KMS-11 (cell line): ENCODE measurements at regions not wholly inside any gene's neighbourhood (a gene's known extent, or its start where the extent isn't known, plus 50 kb on each side); places are given as distances from the start of the nearest gene placed in this dataset.

Experiments used
- H2AFZ ChIP-seq: fragments of 200-600 bp; sonication (generic); 2 replicates; pipeline ENCODE4 v1.6.1; 2016; ENCODE audit warnings: antibody characterized with exemption, mixed run types, low read depth
- H3K27ac ChIP-seq: fragments of 200-600 bp; sonication (generic); 2 replicates; pipeline ENCODE4 v1.6.1; 2016; ENCODE audit warnings: mild to moderate bottlenecking, mixed run types
- H3K27me3 ChIP-seq: fragments of 200-600 bp; sonication (generic); 2 replicates; pipeline ENCODE4 v1.6.1; 2017; ENCODE audit warnings: mild to moderate bottlenecking, low read depth, mixed run types, moderate library complexity; ENCODE audit not compliant: insufficient read depth
- H3K36me3 ChIP-seq: fragments of 200-600 bp; sonication (generic); 2 replicates; pipeline ENCODE4 v1.6.1; 2017; ENCODE audit warnings: mild to moderate bottlenecking, mixed run types; ENCODE audit not compliant: insufficient read depth
- H3K4me1 ChIP-seq: fragments of 200-600 bp; sonication (generic); 2 replicates; pipeline ENCODE4 v1.6.1; 2016; ENCODE audit warnings: mild to moderate bottlenecking, low read depth, mixed run types; ENCODE audit not compliant: poor library complexity, severe bottlenecking
- H3K4me2 ChIP-seq: fragments of 200-600 bp; sonication (generic); 2 replicates; pipeline ENCODE4 v1.7.0; 2016; ENCODE audit warnings: mild to moderate bottlenecking, mixed run types
- H3K4me3 ChIP-seq: fragments of 200-600 bp; sonication (generic); IDR thresholded peaks from 2 replicates; pipeline ENCODE4 v1.6.1; 2017; ENCODE audit warnings: low read depth, low read length, mixed read lengths; ENCODE audit not compliant: insufficient read depth
- H3K79me2 ChIP-seq: fragments of 200-600 bp; sonication (generic); 2 replicates; pipeline ENCODE4 v1.6.1; 2016; ENCODE audit warnings: low read depth, mixed run types; ENCODE audit not compliant: insufficient read depth
- H3K9ac ChIP-seq: fragments of 200-600 bp; sonication (generic); 2 replicates; pipeline ENCODE4 v1.6.1; 2016; ENCODE audit warnings: mild to moderate bottlenecking, mixed run types
- H4K20me1 ChIP-seq: fragments of 200-600 bp; sonication (generic); 2 replicates; pipeline ENCODE4 v1.6.1; 2016; ENCODE audit warnings: mild to moderate bottlenecking, mixed run types; ENCODE audit not compliant: insufficient read depth
- TF ChIP-seq, protein P1 (sequence below): fragments of 200-600 bp; sonication (generic); conservative IDR thresholded peaks from 2 replicates; pipeline ENCODE4 v1.6.1; 2017; ENCODE audit warnings: low read depth, mild to moderate bottlenecking, antibody characterized with exemption, low read length, moderate library complexity, mixed read lengths

DNA sequence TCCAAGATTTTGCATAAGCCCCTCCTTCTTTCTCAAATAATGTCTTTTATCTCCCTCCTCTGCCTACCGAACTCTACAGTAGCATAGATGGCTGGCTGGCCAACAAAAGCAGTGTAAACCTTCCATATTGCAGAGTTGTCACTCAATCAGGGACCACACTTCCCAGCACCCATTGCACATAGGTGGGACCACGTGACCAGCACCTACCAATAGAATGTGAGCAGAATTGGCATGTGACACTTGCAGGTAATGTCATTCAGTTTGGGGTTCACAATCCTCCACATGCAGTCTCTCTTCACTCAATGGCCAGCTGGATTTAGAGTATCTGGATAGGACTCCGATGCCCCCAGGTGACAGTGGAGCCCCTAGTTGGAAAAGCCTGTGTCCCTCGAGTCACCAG is 190.3 kb upstream of the CRY1 start:
- Histone ChIP-seq H3K4me3 (no peak overlapping the region), H4K20me1 (no peaks in the 10 kb centered on the region), H3K4me1 (no peaks in the 10 kb centered on the region), H3K36me3 (no peaks in the 10 kb centered on the region), H3K9ac (no peak overlapping the region), H3K79me2 (no peaks in the 10 kb centered on the region), H2AFZ (no peak overlapping the region), H3K4me2 (no peak overlapping the region), H3K27ac (no peak overlapping the region), H3K27me3 (no peaks in the 10 kb centered on the region)
- TF ChIP-seq, protein P1, sequence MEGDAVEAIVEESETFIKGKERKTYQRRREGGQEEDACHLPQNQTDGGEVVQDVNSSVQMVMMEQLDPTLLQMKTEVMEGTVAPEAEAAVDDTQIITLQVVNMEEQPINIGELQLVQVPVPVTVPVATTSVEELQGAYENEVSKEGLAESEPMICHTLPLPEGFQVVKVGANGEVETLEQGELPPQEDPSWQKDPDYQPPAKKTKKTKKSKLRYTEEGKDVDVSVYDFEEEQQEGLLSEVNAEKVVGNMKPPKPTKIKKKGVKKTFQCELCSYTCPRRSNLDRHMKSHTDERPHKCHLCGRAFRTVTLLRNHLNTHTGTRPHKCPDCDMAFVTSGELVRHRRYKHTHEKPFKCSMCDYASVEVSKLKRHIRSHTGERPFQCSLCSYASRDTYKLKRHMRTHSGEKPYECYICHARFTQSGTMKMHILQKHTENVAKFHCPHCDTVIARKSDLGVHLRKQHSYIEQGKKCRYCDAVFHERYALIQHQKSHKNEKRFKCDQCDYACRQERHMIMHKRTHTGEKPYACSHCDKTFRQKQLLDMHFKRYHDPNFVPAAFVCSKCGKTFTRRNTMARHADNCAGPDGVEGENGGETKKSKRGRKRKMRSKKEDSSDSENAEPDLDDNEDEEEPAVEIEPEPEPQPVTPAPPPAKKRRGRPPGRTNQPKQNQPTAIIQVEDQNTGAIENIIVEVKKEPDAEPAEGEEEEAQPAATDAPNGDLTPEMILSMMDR = no peak

DNA sequence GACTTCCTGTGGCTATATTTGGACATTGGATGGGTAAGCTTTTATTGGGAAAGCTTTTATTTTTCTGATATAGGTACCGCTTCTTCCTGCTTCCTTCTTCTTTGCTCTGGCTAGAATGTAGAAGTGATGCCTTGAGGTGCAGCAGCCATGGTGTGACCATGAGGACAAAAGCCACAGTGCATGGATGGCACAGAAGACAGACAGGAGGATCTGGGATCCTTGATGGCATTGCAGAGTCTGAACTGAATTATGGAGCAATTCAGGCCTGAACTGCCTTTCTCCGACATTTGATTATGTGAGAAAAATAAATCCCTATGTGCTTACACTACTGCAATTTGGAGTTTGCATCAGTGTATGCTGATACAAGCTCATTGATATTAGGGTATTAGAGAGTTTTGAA is 191.3 kb upstream of the CRY1 start:
- TF ChIP-seq, protein P1 = no peak
- no peaks in the 10 kb centered on the region for H3K27me3 ChIP-seq
- H3K4me3 ChIP-seq = no peak overlapping the region
- H4K20me1 ChIP-seq = no peaks in the 10 kb centered on the region
- no peaks in the 10 kb centered on the region for H3K4me1 ChIP-seq
- H2AFZ ChIP-seq = no peak overlapping the region
- H3K27ac ChIP-seq = no peak overlapping the region
- no peaks in the 10 kb centered on the region for H3K79me2 ChIP-seq
- H3K9ac ChIP-seq = no peak overlapping the region
- H3K4me2 ChIP-seq = no peak overlapping the region
- no peaks in the 10 kb centered on the region for H3K36me3 ChIP-seq

DNA sequence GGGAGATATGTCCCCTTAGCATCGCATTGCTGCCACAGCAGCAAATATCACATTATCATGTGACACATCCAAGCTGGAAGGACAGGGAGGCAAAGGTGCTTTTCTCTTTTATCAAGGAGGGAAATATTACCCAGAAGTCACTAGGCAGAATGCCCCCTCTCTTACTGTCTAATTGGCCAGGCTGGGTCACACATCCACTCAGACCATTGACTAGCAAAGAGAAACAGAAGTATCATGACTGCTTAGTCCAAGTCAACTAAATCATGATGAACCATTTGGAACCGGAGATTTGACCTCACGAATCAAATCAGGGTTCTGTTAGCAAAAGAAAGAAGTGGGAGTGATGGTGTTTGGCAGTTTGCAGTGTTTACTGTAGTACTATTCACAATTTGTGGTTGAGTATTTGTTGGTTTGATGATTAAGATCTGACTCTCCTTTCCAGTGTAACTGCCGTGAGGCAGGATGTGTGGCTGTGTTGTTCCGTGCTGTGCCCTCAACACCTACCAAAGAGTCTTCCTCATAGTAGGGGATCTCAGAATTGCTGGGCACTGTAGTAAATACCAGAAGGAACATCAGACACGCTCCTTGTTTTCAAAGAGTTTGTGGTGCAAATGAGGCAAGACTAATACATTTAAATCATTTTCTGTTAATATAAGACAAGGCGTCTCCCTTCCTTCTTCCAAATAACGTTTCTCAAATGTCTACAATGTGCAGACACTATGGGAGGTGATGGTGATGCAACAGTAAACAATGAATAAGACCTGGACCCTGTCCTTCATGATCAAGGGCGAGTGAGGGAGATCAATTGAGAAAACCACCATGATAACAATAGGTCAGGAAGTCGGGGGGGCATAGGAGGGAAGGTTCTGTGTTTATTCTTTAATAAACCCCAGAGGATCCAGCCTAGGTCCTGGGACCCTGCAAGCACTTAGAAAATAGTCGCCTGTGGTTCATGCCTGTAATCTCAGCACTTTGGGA is 194.4 kb upstream of the CRY1 start:
- Histone ChIP-seq H3K4me3 (no peak overlapping the region), H4K20me1 (no peaks in the 10 kb centered on the region), H3K79me2 (no peaks in the 10 kb centered on the region), H3K4me1 (no peaks in the 10 kb centered on the region), H3K36me3 (no peaks in the 10 kb centered on the region), H2AFZ (no peak overlapping the region), H3K9ac (no peak overlapping the region), H3K27me3 (no peaks in the 10 kb centered on the region), H3K27ac (no peak overlapping the region), H3K4me2 (no peak overlapping the region)
- TF ChIP-seq, protein P1 = no peak

DNA sequence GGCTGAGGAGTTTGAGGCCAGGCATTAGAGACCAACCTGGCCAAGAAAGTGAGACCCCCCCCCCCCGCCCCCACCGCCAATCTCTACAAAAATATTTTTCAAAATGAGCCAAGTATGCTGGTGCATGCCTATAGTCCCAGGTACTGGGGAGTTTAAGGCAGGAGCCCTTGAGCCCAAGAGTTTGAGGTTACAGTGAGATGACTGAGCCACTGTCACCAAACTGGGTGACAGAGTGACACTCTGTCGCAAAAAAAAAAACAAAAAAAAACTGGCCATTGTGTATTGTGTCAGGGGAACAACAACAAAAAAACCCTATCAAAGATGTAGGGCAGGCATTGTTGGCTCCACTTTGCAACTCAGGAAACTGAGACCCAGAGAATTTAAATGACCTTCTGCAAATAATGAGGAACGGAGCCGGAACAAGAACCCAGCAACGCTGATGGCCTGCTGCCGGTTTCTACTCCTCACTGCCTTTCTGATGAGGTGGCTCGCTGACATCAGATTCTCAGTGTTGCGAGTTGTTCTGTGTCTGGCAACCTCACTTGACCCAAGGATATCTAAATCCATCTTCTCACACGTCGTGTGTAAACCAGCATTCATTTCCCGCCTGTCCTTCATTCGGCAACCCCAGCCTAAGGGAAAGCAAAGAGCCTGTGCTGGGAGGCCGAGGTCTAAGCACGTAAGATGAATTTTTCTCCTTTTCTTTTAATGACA is 195.2 kb upstream of the CRY1 start:
- Histone ChIP-seq H3K79me2 (no peaks in the 10 kb centered on the region), H3K27ac (no peak overlapping the region), H3K4me2 (no peak overlapping the region), H3K4me1 (no peaks in the 10 kb centered on the region), H3K4me3 (no peak overlapping the region), H4K20me1 (no peaks in the 10 kb centered on the region), H3K9ac (no peak overlapping the region), H3K27me3 (no peaks in the 10 kb centered on the region), H3K36me3 (no peaks in the 10 kb centered on the region), H2AFZ (no peak overlapping the region)
- TF ChIP-seq, protein P1 = no peak
